Left lung (tissue), 4 donors: ENCODE measurements at regions not wholly inside any gene's neighbourhood (a gene's known extent, or its start where the extent isn't known, plus 50 kb on each side); places are given as distances from the start of the nearest gene placed in this dataset.

Experiments
- ATAC-seq: fragments of 200-7000 bp; cut with Tn5 transposase; one replicate; pipeline ENCODE4 v1.9.1; 2020; ENCODE audit warnings: moderate library complexity
- DNase-seq, 4 donors: peaks; one replicate each; pipeline ENCODE4 v3.0.0-alpha.2; 2013 to 2020
- H3K27ac ChIP-seq, 2 donors: fragments of 200-600 bp; sonication (generic) in 1 of 2; one replicate each; pipeline versions ENCODE4 v1.5.0 to v1.8.0; 2020 to 2021
- H3K27me3 ChIP-seq, 2 donors: fragments of 200-600 bp; sonication (generic) in 1 of 2; one replicate each; pipeline versions ENCODE4 v1.5.0 to v1.8.0; 2020 to 2021
- H3K36me3 ChIP-seq, 2 donors: fragments of 200-600 bp; sonication (generic) in 1 of 2; one replicate each; pipeline versions ENCODE4 v1.5.0 to v1.8.0; 2020 to 2021
- H3K4me1 ChIP-seq, 2 donors: fragments of 200-600 bp; one replicate each; pipeline ENCODE4 v1.8.0; 2021
- H3K4me3 ChIP-seq, 2 donors: fragments of 200-600 bp; sonication (generic) in 1 of 2; one replicate each; pipeline versions ENCODE4 v1.5.0 to v1.8.0; 2020 to 2021; ENCODE audit warnings: mild to moderate bottlenecking in 1 of 2
- H3K9me3 ChIP-seq, 2 donors: fragments of 200-600 bp; sonication (generic) in 1 of 2; one replicate each; pipeline versions ENCODE4 v1.5.0 to v1.8.0; 2020 to 2021
- CTCF ChIP-seq, 2 donors: fragments of 200-600 bp; sonication (generic) in 1 of 2; IDR thresholded peaks; one replicate each; pipeline versions ENCODE4 v1.5.0 to v1.8.0; 2021; ENCODE audit warnings: antibody characterized with exemption in 2 of 2
- intact Hi-C, 2 donors: fragments of 100-400 bp; cut with DNase I; formaldehyde crosslinking; loops; one replicate each; pipeline versions ENCODE4 v1.11.2 to v1.14.2; 2022
- donor health status: DM: no; HTN: yes; CAD: no.
- donor health status: DM: no; HTN: no; CAD: no.

DNA sequence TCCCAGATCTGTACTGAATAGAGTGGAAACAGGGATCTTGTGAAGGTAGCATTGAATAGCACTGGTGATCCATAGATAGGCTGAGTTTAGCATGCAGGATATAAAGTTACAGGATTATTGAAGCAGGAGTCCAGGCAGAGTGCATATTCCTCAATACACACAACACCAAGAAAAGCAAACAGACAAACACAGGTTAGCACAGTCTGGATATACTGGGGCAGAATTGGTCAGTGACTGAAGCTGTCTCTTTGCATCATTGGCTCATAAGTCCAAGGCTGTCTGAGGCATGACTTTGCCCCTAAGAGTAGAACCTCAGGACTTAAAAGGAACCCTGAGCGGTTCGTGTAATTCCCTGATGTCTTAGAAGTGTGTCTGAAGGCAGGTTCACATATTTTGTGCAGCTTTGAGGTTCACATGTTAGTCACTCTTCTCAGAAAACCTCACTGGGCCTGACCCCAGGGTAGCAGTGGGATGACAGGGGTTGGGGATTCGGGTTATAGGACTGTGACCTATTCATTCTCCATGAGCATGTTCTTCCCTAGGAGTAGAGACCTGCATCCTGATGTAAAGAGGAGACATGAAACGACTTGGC, 134.6 kb downstream of the AASDH start:
- DNase-seq (no peak), ATAC-seq (no peak)
- Histone ChIP-seq H3K27me3 (no peaks in the 10 kb centered on the region), H3K4me1 (no peaks in the 10 kb centered on the region), H3K4me3 (no peak overlapping the region), H3K9me3 (no peaks in the 10 kb centered on the region), H3K36me3 (no peaks in the 10 kb centered on the region), H3K27ac (no peak overlapping the region)
- intact Hi-C loops = no loop called here
- no peak for TF ChIP-seq CTCF (IDR thresholded peaks at IDR 0.05)

GRCh38 chr4:56251556-56251955, 135.7 kb downstream of the AASDH start:
- Histone ChIP-seq H3K27ac (no peak overlapping the region), H3K4me1 (no peaks in the 10 kb centered on the region), H3K4me3 (no peak overlapping the region), H3K27me3 (no peaks in the 10 kb centered on the region), H3K36me3 (no peaks in the 10 kb centered on the region), H3K9me3 (no peaks in the 10 kb centered on the region)
- ATAC-seq = no peak
- no peak for TF ChIP-seq CTCF (IDR thresholded peaks at IDR 0.05)
- intact Hi-C loops = no loop called here
- no peak for DNase-seq

DNA sequence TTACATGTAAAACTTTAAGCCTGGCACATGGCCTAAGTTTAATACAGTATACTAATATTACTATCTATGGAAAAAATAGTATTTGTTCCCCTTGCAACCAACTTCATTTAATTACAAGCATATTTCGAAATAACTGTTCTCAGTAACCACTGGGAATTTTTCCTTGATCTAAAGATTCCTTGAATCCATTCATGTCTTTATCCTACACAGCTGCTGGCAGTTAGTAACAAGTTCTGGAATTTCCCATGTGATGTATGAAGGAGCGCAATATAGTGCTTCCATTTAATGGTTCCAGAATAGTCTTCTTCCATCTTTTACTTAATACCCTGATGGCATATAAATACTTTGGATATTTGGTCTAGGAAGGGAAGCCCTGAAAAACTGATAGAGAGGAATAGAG, 136.5 kb downstream of the AASDH start:
- Histone ChIP-seq H3K4me1 (no peaks in the 10 kb centered on the region), H3K4me3 (no peak overlapping the region), H3K9me3 (no peaks in the 10 kb centered on the region), H3K27ac (no peak overlapping the region), H3K27me3 (no peaks in the 10 kb centered on the region), H3K36me3 (no peaks in the 10 kb centered on the region)
- intact Hi-C loops = no loop called here
- ATAC-seq (no peak), DNase-seq (no peak)
- no peak for TF ChIP-seq CTCF (IDR thresholded peaks at IDR 0.05)

DNA sequence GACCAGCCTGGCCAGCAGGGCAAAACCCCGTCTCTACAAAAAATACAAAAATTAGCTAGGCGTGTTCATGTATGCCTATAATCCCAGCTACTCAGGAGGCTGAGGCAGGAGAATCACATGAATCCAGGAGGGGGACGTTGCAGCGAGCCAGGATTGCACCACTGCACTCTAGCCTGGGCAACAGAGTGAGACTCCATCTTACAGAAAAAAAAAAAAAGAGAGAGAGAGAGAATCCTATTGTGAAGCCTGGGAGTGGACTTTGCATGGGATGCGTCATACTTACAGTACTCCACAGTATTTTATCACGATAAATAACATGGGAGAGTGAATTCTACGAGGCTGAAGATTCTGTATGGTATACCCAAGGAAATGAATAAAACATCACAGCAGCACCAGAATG, 139.6 kb downstream of the AASDH start:
- no peak for DNase-seq
- no peaks in the 10 kb centered on the region for H3K27me3 ChIP-seq
- no peak for TF ChIP-seq CTCF (IDR thresholded peaks at IDR 0.05)
- no peak for ATAC-seq
- H3K36me3 ChIP-seq = no peaks in the 10 kb centered on the region
- H3K4me3 ChIP-seq = no peak overlapping the region
- intact Hi-C loops = no loop called here
- H3K27ac ChIP-seq = no peak overlapping the region
- no peaks in the 10 kb centered on the region for H3K4me1 ChIP-seq
- no peaks in the 10 kb centered on the region for H3K9me3 ChIP-seq

DNA sequence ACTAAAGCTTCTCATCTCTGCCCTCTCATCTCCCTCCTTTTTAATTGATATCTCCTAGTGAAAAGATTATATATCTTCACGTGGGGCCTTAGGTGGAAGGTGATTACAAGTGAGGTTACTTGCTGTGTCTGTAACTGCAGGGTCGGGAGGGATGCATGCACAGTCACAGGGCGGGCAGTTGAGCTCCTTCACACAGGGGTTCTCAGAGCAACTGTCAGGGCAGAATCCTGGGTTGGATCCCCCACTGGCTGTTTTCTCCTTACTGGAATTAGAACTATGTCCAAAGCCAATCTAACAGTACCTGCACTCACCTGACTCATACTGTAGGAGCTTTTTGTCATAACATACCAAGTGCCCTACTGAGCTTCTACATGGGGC, 141.1 kb downstream of the AASDH start:
- H3K36me3 ChIP-seq = no peaks in the 10 kb centered on the region
- no peak for ATAC-seq
- no peak overlapping the region for H3K4me3 ChIP-seq
- no peak for TF ChIP-seq CTCF (IDR thresholded peaks at IDR 0.05)
- H3K27me3 ChIP-seq = no peaks in the 10 kb centered on the region
- DNase-seq = no peak
- intact Hi-C loops = no loop called here
- no peak overlapping the region for H3K27ac ChIP-seq
- no peaks in the 10 kb centered on the region for H3K9me3 ChIP-seq
- H3K4me1 ChIP-seq = no peaks in the 10 kb centered on the region
